ENCODE measurements at regions not wholly inside any gene's neighbourhood (a gene's known extent, or its start where the extent isn't known, plus 50 kb on each side); places are given as distances from the start of the nearest gene placed in this dataset.

GRCh38 chr12:111173391-111173790 lies 195.5 kb downstream of the PHETA1 start:
- Histone ChIP-seq H3K4me2 (no peak overlapping the region), H3K9me2 (ENCODE audit: insufficient read depth) (no peaks in the 10 kb centered on the region), H4K20me1 (replicated peaks; ENCODE audit: insufficient read depth) (no peaks in the 10 kb centered on the region), H3K4me1 (ENCODE audit: insufficient read depth) (no peaks in the 10 kb centered on the region), H3K79me2 (replicated peaks; ENCODE audit: insufficient read depth) (no peaks in the 10 kb centered on the region), H3K4me3 (no peak overlapping the region), H3K27me3 (ENCODE audit: insufficient read depth) (no peaks in the 10 kb centered on the region), H2AFZ (no peak overlapping the region), H3F3A (replicated peaks; ENCODE audit: low read depth) (no peaks in the 10 kb centered on the region), H3K36me3 (ENCODE audit: insufficient read depth) (no peaks in the 10 kb centered on the region), H3K27ac (ENCODE audit: low read depth) (no peak overlapping the region)
- H3K4me1 Mint-ChIP-seq, result peaks cover 5% of the 10 kb centered on the region
- H3K36me3 Mint-ChIP-seq (ENCODE audit: low read depth), result no peaks in the 10 kb centered on the region
- no peak overlapping the region for H3K27ac Mint-ChIP-seq
- no peaks in the 10 kb centered on the region for H3K9me3 Mint-ChIP-seq
- ATAC-seq (no peak), DNase-seq (ENCODE audit: low spot score) (no peak)
- TF ChIP-seq STAT1 (IDR thresholded peaks at IDR 0.05; ENCODE audit: unreplicated experiment) (no peak), CTCF (conservative IDR thresholded peaks at IDR 0.05; ENCODE audit: low read depth in 2 of 2) (no peak), NANOG (IDR thresholded peaks at IDR 0.05; ENCODE audit: borderline replicate concordance) (no peak), EZH2 (IDR thresholded peaks at IDR 0.05; ENCODE audit: low read depth, unreplicated experiment) (no peak), JUNB (IDR thresholded peaks at IDR 0.05; ENCODE audit: unreplicated experiment) (no peak), CREB1 (CRISPR knock-in tag; IDR thresholded peaks at IDR 0.05; ENCODE audit: low read depth) (no peak), ZNF114 (CRISPR knock-in tag; IDR thresholded peaks at IDR 0.05) (no peak), REST (IDR thresholded peaks at IDR 0.05; ENCODE audit: unreplicated experiment) (no peak), ZNF462 (CRISPR knock-in tag; IDR thresholded peaks at IDR 0.05) (no peak), ETS1 (IDR thresholded peaks at IDR 0.05) (no peak), ZNF331 (CRISPR knock-in tag; IDR thresholded peaks at IDR 0.05; ENCODE audit: low read depth) (no peak), EZH2phosphoT487 (IDR thresholded peaks at IDR 0.05; ENCODE audit: unreplicated experiment) (no peak), POLR2AphosphoS5 (IDR thresholded peaks at IDR 0.05; ENCODE audit: low read depth) (no peak)
- H3K4me3 Mint-ChIP-seq, result no peak overlapping the region
- H3K27me3 Mint-ChIP-seq (ENCODE audit: insufficient read depth, low read depth, poor library complexity), result peaks cover 14% of the 10 kb centered on the region
